Panc1 (cell line): ENCODE measurements at regions not wholly inside any gene's neighbourhood (a gene's known extent, or its start where the extent isn't known, plus 50 kb on each side); places are given as distances from the start of the nearest gene placed in this dataset.

Experiments
- ATAC-seq: fragments of 200-7000 bp; cut with Tn5 transposase; 2 replicates; pipeline ENCODE4 v1.9.1; 2020; ENCODE audit warnings: mild to moderate bottlenecking, moderate library complexity
- BruUV-seq: library from RNA; stranded (reverse); fragments of 400-500 nt; replicated peaks from 2 replicates; lab custom pipeline; 2021; lab: Mats Ljungman, UMichigan
- CTCF ChIA-PET: fragments of 300-600 bp; sonication (Branson Sonifier 250); formaldehyde crosslinking; loops from one replicate; lab custom pipeline; 2022; ENCODE audit warnings: antibody characterized with exemption; lab: Charles Lee
- POLR2A ChIA-PET: fragments of 300-600 bp; sonication (Branson Sonifier 250); formaldehyde crosslinking; loops from one replicate; lab custom pipeline; 2022; ENCODE audit warnings: antibody characterized with exemption; lab: Charles Lee
- DNase-seq: peaks from one replicate; pipeline ENCODE4 v3.0.0-alpha.2; 2010; ENCODE audit warnings: low read depth, low spot score
- H3K27ac ChIP-seq: 2 replicates; pipeline ENCODE4 v1.5.1; 2011; ENCODE audit warnings: mild to moderate bottlenecking, low read length, inconsistent platforms
- H3K27me3 ChIP-seq: fragments of 200-500 bp; sonication (Bioruptor generic); 2 replicates; pipeline ENCODE4 v1.6.0; 2014; ENCODE audit warnings: low read length, inconsistent platforms; ENCODE audit not compliant: control insufficient read depth, insufficient read depth
- H3K36me3 ChIP-seq: fragments of 200-500 bp; sonication (Bioruptor generic); 2 replicates; pipeline ENCODE4 v1.5.1; 2014; ENCODE audit warnings: inconsistent platforms, mild to moderate bottlenecking, low read length, moderate library complexity; ENCODE audit not compliant: control insufficient read depth, insufficient read depth
- H3K4me1 ChIP-seq: 2 replicates; pipeline ENCODE4 v1.5.1; 2011; ENCODE audit warnings: inconsistent platforms, mild to moderate bottlenecking, low read length, moderate library complexity; ENCODE audit not compliant: control insufficient read depth, insufficient read depth
- H3K4me3 ChIP-seq, 2 experiments: 2 replicates each; pipeline ENCODE4 v1.5.1; 2011 to 2012; ENCODE audit warnings: low read depth in 2 of 2, low read length in 2 of 2, mild to moderate bottlenecking in 2 of 2, inconsistent platforms in 1 of 2, moderate library complexity in 1 of 2
- H3K9me3 ChIP-seq: fragments of 200-500 bp; sonication (Bioruptor generic); 2 replicates; pipeline ENCODE4 v1.5.1; 2014; ENCODE audit warnings: low read depth, mild to moderate bottlenecking, inconsistent platforms, low read length, moderate library complexity; ENCODE audit not compliant: control insufficient read depth, insufficient read depth
- POLR2AphosphoS5 ChIP-seq: IDR thresholded peaks from 2 replicates; pipeline ENCODE4 v1.6.1; 2012; ENCODE audit warnings: mild to moderate bottlenecking, low read depth, low read length, moderate library complexity
- SIN3A ChIP-seq: IDR thresholded peaks from 2 replicates; pipeline ENCODE4 v1.6.1; 2012; ENCODE audit warnings: low read depth, mild to moderate bottlenecking, low read length, moderate library complexity, borderline replicate concordance; ENCODE audit not compliant: insufficient read depth
- TCF7L2 ChIP-seq: IDR thresholded peaks from 2 replicates; pipeline ENCODE4 v1.6.1; 2011; ENCODE audit warnings: mild to moderate bottlenecking, low read depth, low read length, inconsistent platforms
- in situ Hi-C: cut with HindIII; loops from 2 replicates; pipeline ENCODE4 v1.10.0; 2016; ENCODE audit warnings: low sequenced_read_pairs, low pct_unique_long_range_greater_than_20kb
- intact Hi-C: fragments of 100-400 bp; cut with micrococcal nuclease; formaldehyde crosslinking; loops from one replicate; pipeline ENCODE4 v1.10.0; 2022; ENCODE audit not compliant: unreplicated experiment
- TF ChIP-seq, protein P1 (sequence below), 2 experiments: IDR thresholded peaks; 2 replicates each; pipeline ENCODE4 v1.6.1; 2011 to 2012; ENCODE audit warnings: low read depth in 2 of 2, control low read depth in 1 of 2, low read length in 1 of 2, mild to moderate bottlenecking in 1 of 2, moderate library complexity in 1 of 2; ENCODE audit not compliant: insufficient read depth in 1 of 2
- TF ChIP-seq, protein P2 (sequence below): fragments of 450-650 bp; IDR thresholded peaks from 2 replicates; pipeline ENCODE4 v1.5.1; 2017; ENCODE audit warnings: mild to moderate bottlenecking

DNA sequence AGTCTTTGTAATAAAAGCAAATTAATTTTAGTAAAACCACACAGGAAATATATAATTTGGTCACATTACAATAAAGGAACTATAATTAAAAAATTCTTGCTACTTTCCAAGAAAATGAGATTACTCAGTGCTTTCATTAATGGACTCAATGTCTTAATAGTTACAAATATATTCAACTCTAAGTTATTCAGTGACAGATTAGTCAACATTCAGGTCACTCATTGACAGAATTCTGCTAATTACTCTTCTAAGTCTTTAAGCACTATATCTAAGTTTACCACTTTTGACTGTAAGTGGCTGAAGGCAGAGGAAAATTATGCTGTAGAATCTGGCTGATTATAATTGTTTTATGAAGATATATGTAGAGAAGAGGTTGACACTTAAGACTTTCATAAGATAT, 1365.0 kb downstream of the EFNB2 start:
- DNase-seq, result no peak
- H3K27me3 ChIP-seq, result no peaks in the 10 kb centered on the region
- ATAC-seq, result no peak
- intact Hi-C loops (no loop called here), in situ Hi-C loops (no loop called here)
- POLR2A ChIA-PET, result no interaction called here
- no TSS peak for BruUV-seq
- no peaks in the 10 kb centered on the region for H3K36me3 ChIP-seq
- no peak overlapping the region for H3K27ac ChIP-seq
- TF ChIP-seq TCF7L2 (no peak), SIN3A (no peak), POLR2AphosphoS5 (no peak)
- TF ChIP-seq, protein P1, sequence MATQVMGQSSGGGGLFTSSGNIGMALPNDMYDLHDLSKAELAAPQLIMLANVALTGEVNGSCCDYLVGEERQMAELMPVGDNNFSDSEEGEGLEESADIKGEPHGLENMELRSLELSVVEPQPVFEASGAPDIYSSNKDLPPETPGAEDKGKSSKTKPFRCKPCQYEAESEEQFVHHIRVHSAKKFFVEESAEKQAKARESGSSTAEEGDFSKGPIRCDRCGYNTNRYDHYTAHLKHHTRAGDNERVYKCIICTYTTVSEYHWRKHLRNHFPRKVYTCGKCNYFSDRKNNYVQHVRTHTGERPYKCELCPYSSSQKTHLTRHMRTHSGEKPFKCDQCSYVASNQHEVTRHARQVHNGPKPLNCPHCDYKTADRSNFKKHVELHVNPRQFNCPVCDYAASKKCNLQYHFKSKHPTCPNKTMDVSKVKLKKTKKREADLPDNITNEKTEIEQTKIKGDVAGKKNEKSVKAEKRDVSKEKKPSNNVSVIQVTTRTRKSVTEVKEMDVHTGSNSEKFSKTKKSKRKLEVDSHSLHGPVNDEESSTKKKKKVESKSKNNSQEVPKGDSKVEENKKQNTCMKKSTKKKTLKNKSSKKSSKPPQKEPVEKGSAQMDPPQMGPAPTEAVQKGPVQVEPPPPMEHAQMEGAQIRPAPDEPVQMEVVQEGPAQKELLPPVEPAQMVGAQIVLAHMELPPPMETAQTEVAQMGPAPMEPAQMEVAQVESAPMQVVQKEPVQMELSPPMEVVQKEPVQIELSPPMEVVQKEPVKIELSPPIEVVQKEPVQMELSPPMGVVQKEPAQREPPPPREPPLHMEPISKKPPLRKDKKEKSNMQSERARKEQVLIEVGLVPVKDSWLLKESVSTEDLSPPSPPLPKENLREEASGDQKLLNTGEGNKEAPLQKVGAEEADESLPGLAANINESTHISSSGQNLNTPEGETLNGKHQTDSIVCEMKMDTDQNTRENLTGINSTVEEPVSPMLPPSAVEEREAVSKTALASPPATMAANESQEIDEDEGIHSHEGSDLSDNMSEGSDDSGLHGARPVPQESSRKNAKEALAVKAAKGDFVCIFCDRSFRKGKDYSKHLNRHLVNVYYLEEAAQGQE (IDR thresholded peaks at IDR 0.05; ENCODE audit: insufficient read depth in 1 of 2, low read depth in 2 of 2, low read length in 1 of 2), result no peak
- TF ChIP-seq, protein P2, sequence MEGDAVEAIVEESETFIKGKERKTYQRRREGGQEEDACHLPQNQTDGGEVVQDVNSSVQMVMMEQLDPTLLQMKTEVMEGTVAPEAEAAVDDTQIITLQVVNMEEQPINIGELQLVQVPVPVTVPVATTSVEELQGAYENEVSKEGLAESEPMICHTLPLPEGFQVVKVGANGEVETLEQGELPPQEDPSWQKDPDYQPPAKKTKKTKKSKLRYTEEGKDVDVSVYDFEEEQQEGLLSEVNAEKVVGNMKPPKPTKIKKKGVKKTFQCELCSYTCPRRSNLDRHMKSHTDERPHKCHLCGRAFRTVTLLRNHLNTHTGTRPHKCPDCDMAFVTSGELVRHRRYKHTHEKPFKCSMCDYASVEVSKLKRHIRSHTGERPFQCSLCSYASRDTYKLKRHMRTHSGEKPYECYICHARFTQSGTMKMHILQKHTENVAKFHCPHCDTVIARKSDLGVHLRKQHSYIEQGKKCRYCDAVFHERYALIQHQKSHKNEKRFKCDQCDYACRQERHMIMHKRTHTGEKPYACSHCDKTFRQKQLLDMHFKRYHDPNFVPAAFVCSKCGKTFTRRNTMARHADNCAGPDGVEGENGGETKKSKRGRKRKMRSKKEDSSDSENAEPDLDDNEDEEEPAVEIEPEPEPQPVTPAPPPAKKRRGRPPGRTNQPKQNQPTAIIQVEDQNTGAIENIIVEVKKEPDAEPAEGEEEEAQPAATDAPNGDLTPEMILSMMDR, result no peak
- no peak overlapping the region for H3K4me3 ChIP-seq
- CTCF ChIA-PET, result no interaction called here
- H3K4me1 ChIP-seq, result no peaks in the 10 kb centered on the region
- no peaks in the 10 kb centered on the region for H3K9me3 ChIP-seq

- H3K9me3 ChIP-seq, result no peaks in the 10 kb centered on the region
- in situ Hi-C loops (no loop called here), intact Hi-C loops (no loop called here)
- CTCF ChIA-PET, result no interaction called here
- H3K27me3 ChIP-seq, result no peaks in the 10 kb centered on the region
- no TSS peak for BruUV-seq
- DNase-seq, result no peak
- TF ChIP-seq TCF7L2 (no peak), SIN3A (no peak), POLR2AphosphoS5 (no peak)
- TF ChIP-seq, protein P1 (IDR thresholded peaks at IDR 0.05; ENCODE audit: insufficient read depth in 1 of 2, low read depth in 2 of 2, low read length in 1 of 2), result no peak
- TF ChIP-seq, protein P2, result no peak
- POLR2A ChIA-PET, result no interaction called here
- no peaks in the 10 kb centered on the region for H3K4me1 ChIP-seq
- ATAC-seq, result no peak
- H3K36me3 ChIP-seq, result no peaks in the 10 kb centered on the region
- H3K27ac ChIP-seq, result no peak overlapping the region
- H3K4me3 ChIP-seq, result no peak overlapping the region
These were observed 1367.2 kb downstream of the EFNB2 start for GRCh38 chr13:105168295-105168694.
